Progenitor cell of endocrine pancreas (in vitro differentiated cells): ENCODE measurements at regions not wholly inside any gene's neighbourhood (a gene's known extent, or its start where the extent isn't known, plus 50 kb on each side); places are given as distances from the start of the nearest gene placed in this dataset.

Experiments used
- DNase-seq: peaks from one replicate; pipeline ENCODE4 v3.0.0; 2021; ENCODE audit warnings: low spot score; ENCODE audit not compliant: unreplicated experiment
- H3K27ac Mint-ChIP-seq: 2 replicates; pipeline ENCODE4 v1.8.0; 2021; ENCODE audit warnings: mild to moderate bottlenecking, moderate library complexity, mixed read lengths
- H3K27me3 Mint-ChIP-seq: 2 replicates; pipeline ENCODE4 v1.8.0; 2021; ENCODE audit warnings: mixed read lengths
- H3K36me3 Mint-ChIP-seq: 2 replicates; pipeline ENCODE4 v1.8.0; 2022; ENCODE audit warnings: mixed read lengths; ENCODE audit not compliant: insufficient read depth
- H3K4me1 Mint-ChIP-seq: 2 replicates; pipeline ENCODE4 v1.8.0; 2021; ENCODE audit warnings: low read depth, mixed read lengths
- H3K4me3 Mint-ChIP-seq: 2 replicates; pipeline ENCODE4 v1.8.0; 2021; ENCODE audit warnings: low read depth, mild to moderate bottlenecking, moderate library complexity, mixed read lengths
- H3K9me3 Mint-ChIP-seq: 2 replicates; pipeline ENCODE4 v1.8.0; 2021; ENCODE audit warnings: low read depth, mixed read lengths
- TF ChIP-seq, protein P1 (sequence below): fragments of 200-600 bp; sonication (generic); IDR thresholded peaks from one replicate; pipeline ENCODE4 v1.5.0; 2021; ENCODE audit warnings: antibody characterized with exemption, mild to moderate bottlenecking; ENCODE audit not compliant: unreplicated experiment

DNA sequence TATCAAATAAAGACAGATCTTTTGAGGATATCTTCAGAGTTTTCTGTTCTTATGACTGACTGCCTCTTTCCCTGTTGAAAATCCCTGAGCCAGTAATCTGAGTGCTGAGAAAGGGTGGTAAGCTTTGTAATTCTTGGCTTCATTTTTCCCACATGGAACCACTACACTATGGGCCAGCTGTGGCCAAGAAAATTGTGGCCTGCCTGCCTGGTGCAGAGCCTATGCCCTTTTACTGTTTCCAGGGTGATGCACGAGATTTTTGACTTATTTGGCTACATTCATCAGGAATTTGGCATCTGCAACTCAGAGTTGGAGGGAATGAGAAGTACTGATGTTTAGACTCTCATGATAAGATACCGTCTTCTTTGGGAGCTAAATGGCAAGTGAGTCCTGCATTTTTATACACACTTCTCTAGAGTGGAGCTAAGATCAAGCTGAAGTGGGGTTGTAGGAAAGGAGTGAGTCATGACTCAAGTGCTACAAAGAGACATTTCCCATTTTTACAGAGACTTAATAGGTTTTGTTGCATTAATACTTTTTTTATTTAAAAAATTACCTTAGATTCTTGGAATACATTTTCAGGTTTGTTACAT is 328.2 kb upstream of the CDH7 start:
- Mint-ChIP-seq H3K4me3 (no peak overlapping the region), H3K4me1 (no peaks in the 10 kb centered on the region), H3K27ac (no peak overlapping the region), H3K27me3 (no peaks in the 10 kb centered on the region), H3K36me3 (peaks cover 1% of the 10 kb centered on the region), H3K9me3 (peaks cover 12% of the 10 kb centered on the region)
- TF ChIP-seq, protein P1, sequence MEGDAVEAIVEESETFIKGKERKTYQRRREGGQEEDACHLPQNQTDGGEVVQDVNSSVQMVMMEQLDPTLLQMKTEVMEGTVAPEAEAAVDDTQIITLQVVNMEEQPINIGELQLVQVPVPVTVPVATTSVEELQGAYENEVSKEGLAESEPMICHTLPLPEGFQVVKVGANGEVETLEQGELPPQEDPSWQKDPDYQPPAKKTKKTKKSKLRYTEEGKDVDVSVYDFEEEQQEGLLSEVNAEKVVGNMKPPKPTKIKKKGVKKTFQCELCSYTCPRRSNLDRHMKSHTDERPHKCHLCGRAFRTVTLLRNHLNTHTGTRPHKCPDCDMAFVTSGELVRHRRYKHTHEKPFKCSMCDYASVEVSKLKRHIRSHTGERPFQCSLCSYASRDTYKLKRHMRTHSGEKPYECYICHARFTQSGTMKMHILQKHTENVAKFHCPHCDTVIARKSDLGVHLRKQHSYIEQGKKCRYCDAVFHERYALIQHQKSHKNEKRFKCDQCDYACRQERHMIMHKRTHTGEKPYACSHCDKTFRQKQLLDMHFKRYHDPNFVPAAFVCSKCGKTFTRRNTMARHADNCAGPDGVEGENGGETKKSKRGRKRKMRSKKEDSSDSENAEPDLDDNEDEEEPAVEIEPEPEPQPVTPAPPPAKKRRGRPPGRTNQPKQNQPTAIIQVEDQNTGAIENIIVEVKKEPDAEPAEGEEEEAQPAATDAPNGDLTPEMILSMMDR, result no peak
- DNase-seq, result no peak

DNA sequence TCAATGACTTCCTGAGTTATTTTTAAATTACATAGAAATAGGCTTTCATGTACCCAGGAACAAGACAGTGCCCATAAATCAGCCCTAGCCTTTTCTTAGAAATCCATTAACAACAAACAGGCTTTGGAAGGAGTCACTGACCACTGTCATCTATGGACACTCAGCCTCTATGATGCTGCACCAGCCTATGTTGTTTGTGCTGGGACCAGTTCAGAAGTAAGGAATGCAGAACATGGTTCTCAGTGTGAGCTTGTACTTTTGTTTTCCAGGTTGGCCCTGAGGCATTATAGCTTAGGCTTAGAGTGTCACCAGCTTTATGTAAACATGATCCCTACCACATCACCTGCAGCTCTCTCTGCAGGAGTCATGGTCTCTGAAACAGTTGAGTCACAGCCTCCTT is 335.7 kb upstream of the CDH7 start:
- Mint-ChIP-seq H3K4me1 (no peaks in the 10 kb centered on the region), H3K36me3 (no peaks in the 10 kb centered on the region), H3K9me3 (peaks cover 4% of the 10 kb centered on the region), H3K27ac (no peak overlapping the region), H3K4me3 (no peak overlapping the region), H3K27me3 (no peaks in the 10 kb centered on the region)
- no peak for DNase-seq
- TF ChIP-seq, protein P1, result no peak

DNA sequence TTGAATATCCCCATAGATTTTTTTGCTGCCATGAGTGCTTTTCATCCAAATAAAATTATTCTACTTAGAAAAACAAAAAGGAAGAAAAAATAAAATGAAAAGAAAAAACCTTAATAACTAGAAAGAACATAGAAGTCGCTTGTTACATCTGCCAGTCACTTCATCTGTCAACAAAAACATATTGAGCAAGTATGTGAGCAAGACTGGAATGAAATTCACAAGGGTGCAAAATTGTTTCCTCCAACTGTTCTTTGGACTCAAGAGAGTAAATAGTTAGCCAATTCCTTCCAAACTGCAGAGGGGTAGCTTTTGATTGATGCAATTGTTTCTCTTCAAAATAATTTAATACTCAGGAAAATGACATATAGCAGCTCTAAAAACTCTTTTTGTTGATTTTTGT is 336.3 kb upstream of the CDH7 start:
- Mint-ChIP-seq H3K4me1 (no peaks in the 10 kb centered on the region), H3K9me3 (peaks cover 4% of the 10 kb centered on the region), H3K36me3 (no peaks in the 10 kb centered on the region), H3K4me3 (no peak overlapping the region), H3K27me3 (no peaks in the 10 kb centered on the region), H3K27ac (no peak overlapping the region)
- TF ChIP-seq, protein P1, result no peak
- DNase-seq, result no peak

DNA sequence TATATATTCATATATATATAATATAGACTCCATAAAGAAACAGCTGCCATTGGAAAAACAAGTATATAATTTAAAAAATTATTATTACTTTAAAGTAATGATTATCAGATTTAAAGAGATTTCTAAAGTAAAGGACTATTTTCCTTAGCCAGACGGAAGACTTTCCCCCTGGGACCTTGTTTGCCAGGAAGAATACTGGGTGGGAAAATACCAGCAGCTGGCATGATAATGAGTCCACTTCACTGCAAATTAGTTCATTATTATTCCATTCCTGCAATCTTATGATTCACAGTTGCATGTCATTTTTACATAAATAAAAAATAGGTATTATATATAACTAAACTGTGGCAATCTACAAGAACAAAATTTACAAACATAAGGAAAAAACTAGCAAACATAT is 339.8 kb upstream of the CDH7 start:
- Mint-ChIP-seq H3K9me3 (no peaks in the 10 kb centered on the region), H3K36me3 (no peaks in the 10 kb centered on the region), H3K4me3 (no peak overlapping the region), H3K27ac (no peak overlapping the region), H3K27me3 (no peaks in the 10 kb centered on the region), H3K4me1 (no peaks in the 10 kb centered on the region)
- TF ChIP-seq, protein P1, result no peak
- DNase-seq, result no peak

DNA sequence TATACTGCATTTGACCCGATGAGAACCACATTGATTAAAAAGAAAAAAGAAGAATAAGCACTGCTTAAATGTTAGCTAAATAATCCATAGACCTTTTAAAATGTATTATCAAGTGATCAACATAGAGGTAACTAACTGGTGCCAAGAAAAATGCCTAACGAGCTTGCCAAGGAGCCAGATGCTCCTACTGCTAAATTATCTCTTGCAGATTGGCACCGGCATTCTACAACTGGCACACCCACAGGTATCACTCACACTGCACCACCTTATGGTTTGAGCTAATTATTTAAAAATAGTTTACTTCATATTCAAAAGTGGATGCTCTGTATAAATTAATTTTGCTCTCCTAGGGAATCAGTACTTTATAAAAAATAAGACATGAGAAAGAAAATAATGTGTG is 341.6 kb upstream of the CDH7 start:
- TF ChIP-seq, protein P1, result no peak

More for the DNA sequence above, 341.6 kb upstream of the CDH7 start:
- Mint-ChIP-seq H3K4me1 (no peaks in the 10 kb centered on the region), H3K27ac (no peak overlapping the region), H3K36me3 (no peaks in the 10 kb centered on the region), H3K4me3 (no peak overlapping the region), H3K27me3 (no peaks in the 10 kb centered on the region), H3K9me3 (peaks cover 4% of the 10 kb centered on the region)
- DNase-seq, result no peak
